Epithelial cell of proximal tubule (primary cell): ENCODE measurements at regions not wholly inside any gene's neighbourhood (a gene's known extent, or its start where the extent isn't known, plus 50 kb on each side); places are given as distances from the start of the nearest gene placed in this dataset.

Experiments used
- DNase-seq: peaks from one replicate; pipeline ENCODE4 v3.0.0-alpha.2; 2011; ENCODE audit warnings: low read depth
- H3K4me3 ChIP-seq: 2 replicates; pipeline ENCODE4 v1.5.1; 2011; ENCODE audit warnings: low read depth, mild to moderate bottlenecking, low read length
- TF ChIP-seq, protein P1 (sequence below): conservative IDR thresholded peaks from 2 replicates; pipeline ENCODE4 v1.5.1; 2012; ENCODE audit warnings: low read depth, mild to moderate bottlenecking, low read length

- no peak overlapping the region for H3K4me3 ChIP-seq
- DNase-seq: no peak
- TF ChIP-seq, protein P1, sequence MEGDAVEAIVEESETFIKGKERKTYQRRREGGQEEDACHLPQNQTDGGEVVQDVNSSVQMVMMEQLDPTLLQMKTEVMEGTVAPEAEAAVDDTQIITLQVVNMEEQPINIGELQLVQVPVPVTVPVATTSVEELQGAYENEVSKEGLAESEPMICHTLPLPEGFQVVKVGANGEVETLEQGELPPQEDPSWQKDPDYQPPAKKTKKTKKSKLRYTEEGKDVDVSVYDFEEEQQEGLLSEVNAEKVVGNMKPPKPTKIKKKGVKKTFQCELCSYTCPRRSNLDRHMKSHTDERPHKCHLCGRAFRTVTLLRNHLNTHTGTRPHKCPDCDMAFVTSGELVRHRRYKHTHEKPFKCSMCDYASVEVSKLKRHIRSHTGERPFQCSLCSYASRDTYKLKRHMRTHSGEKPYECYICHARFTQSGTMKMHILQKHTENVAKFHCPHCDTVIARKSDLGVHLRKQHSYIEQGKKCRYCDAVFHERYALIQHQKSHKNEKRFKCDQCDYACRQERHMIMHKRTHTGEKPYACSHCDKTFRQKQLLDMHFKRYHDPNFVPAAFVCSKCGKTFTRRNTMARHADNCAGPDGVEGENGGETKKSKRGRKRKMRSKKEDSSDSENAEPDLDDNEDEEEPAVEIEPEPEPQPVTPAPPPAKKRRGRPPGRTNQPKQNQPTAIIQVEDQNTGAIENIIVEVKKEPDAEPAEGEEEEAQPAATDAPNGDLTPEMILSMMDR: no peak
These were observed 565.3 kb upstream of the SLITRK1 start for GRCh38 chr13:84447640-84447978.

DNA sequence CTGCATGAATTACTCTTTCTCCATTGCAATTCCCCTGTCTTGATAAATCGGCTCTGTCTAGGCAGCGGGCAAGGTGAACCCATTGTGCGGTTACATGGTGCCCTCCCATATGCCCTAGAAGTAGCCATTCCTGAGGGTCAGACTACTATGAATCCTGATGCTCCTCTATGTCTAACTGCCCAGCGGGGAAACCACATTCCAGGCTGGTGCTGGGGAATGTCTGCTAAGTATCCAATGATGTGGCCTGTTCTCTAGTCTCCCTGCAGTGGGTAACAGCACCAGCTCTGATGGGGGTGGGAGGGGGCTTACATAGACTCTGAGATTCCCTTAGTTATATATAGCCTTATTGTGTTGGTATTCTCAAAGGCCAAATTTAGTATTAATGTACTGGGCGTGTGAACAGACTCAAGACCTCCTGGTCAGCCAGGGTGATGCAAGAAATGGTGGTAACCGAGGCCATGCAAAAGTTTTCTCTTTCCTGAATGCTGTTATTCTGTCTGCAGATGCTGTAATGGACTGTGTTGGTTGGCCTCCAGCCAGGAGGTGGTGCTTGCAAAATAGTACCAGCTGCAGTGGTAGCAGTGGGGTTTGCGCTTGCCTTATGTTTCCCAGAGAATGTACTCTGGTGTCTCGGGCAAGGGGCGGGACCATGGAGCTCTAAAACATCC, 564.8 kb upstream of the SLITRK1 start:
- TF ChIP-seq, protein P1: no peak
- no peak for DNase-seq
- no peak overlapping the region for H3K4me3 ChIP-seq

DNA sequence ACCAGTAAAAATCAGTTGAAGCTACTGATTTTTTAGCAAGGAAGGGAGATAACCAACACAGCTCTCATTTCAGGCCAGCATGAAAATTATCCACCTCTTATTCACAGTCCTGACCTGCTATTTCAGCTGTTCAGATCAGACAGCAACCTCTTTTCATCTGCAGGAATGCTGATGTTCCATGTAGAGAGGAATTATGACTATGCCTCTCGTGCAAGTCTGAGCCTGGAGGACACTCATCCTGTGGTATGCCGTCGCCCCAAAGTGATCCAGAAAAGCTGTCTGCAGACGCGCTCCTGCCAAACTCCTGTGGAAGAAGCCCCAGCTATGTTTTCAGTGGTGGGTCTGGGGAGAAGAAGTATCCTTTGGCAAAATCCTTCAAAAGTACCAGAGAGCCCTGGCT, 563.5 kb upstream of the SLITRK1 start:
- H3K4me3 ChIP-seq: no peak overlapping the region
- TF ChIP-seq, protein P1: no peak
- no peak for DNase-seq

DNA sequence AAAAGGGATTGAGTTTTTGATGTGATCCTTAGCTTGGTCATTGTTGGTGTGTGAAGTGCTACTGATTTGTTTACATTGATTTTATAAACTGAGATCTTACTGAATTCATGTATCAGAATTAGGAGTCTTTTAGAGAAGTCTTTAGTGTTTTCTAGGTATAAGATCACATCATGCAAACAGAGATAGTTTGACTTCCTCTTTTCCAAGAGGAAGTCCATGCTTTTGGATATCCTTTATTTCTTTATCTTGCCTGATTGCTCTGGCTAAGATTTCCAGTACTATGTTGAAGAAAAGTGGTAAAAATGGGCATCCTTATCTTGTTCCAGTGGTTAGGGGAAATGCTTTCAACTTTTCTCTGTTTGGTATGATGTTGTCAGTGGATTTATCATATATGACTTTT, 561.2 kb upstream of the SLITRK1 start:
- H3K4me3 ChIP-seq: no peak overlapping the region
- TF ChIP-seq, protein P1: no peak
- DNase-seq: no peak

DNA sequence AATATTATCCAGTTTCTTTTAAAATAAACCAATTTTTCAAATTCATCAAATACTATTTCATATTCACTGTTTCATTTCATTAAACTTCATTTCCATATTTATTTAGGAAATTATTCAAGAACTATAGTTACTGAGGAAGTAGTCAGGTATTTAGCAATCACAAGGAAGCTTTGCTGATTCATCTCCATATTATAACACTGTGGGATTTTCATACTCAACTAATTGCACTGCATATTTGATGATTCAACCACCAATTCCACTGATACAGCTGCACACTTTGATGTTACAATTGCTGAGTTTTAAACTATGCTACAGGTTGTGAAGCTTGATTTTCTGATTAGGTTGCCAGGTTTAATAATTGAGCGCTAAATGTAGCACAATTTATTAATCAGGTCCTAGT, 556.8 kb upstream of the SLITRK1 start:
- DNase-seq: no peak
- TF ChIP-seq, protein P1: no peak
- H3K4me3 ChIP-seq: no peak overlapping the region

DNA sequence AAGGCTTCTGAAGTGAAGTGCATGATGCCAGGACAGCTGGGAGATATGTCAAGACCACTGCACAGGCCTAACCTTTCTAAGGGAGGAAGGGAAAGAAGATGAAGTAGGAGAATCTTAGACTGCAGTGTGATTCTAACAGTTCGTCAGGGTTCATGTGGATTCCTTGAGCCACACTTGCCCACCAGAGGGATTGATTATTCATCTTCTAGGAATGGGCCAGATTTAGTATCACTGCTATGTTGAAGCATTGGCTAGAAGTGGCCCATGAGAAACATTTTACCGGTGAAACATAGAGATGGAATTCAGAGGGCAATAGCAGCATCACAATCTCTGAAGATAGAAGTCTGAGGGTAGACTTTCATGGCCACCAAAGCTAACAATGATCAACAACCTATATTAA, 550.8 kb upstream of the SLITRK1 start:
- H3K4me3 ChIP-seq: no peak overlapping the region
- DNase-seq: no peak
- TF ChIP-seq, protein P1: no peak

GRCh38 chr13:84431646-84432045, 549.4 kb upstream of the SLITRK1 start:
- no peak overlapping the region for H3K4me3 ChIP-seq
- TF ChIP-seq, protein P1: no peak
- DNase-seq: no peak
